NCI-H82 treated with DMSO at 0.1 percent for 48 hours (cell line): ENCODE measurements at regions not wholly inside any gene's neighbourhood (a gene's known extent, or its start where the extent isn't known, plus 50 kb on each side); places are given as distances from the start of the nearest gene placed in this dataset.
"Not testable (repeated sequence)": the region's sequence is repeated elsewhere in the genome, so short reads cannot be mapped to it uniquely, and the experiment has no call there.

Experiments
- DNase-seq: peaks from one replicate; lab custom pipeline; 2025; ENCODE audit not compliant: unreplicated experiment; lab: John Stamatoyannopoulos, UW

DNA sequence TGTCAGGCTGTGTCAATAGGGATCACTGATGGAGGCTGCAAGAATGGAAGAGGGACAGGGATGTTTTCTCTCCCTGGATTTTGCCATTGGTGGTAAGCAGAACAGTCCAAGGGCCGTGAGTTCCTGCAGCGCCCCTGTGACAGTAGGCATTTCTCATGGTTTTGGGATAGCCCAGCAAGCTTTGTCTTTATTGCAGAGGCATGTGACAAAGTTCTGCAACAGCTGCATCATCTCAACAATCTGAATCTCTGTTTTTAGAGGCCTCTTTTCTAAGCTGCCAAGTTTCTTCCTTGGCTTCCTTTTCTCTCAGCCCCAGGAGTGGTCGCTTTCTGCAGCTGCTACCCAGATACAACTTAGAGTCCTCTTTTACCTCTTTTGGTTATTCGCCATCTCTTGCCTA, 95.7 kb upstream of the TSHZ3 start:
- no peak for DNase-seq

DNA sequence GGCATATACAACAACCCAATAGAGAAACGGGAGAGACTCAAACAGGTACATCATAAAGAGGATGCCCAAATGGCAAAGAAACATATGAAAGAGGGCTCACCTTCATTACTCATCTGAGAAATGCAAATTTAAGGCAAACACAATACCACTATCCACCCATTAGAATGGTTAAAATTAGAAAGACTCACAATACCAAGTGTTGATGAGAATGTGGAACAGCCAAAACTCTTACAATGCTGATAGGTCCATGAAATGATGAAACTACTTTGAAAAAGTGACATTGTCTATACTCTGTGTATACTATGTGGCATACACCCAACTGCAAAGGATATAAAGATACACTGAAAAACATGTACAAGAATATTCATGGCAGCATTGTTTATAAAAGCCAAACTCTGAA, 96.2 kb upstream of the TSHZ3 start:
- DNase-seq = no peak

DNA sequence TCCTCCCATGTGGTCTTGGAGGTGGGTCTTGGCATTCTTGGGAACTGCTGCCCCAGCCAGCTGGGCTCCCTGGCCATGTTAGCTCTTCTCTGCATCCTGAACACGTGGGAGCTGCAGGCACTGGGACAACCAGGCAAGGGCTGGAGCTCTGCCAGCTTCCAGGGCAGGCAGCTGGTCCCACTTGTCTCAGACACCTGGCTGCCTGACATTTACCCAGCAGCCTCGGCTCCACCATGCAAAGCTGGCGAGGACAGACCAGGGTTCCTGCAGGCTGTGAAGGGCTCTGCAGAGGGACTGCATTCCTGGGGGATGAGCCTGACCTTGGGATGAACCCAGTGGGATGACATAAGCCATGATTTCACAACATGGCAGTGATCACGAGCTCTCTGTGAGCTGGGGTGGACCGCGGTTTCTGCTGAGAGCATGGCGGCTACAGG, 99.0 kb upstream of the TSHZ3 start:
- DNase-seq = no peak

DNA sequence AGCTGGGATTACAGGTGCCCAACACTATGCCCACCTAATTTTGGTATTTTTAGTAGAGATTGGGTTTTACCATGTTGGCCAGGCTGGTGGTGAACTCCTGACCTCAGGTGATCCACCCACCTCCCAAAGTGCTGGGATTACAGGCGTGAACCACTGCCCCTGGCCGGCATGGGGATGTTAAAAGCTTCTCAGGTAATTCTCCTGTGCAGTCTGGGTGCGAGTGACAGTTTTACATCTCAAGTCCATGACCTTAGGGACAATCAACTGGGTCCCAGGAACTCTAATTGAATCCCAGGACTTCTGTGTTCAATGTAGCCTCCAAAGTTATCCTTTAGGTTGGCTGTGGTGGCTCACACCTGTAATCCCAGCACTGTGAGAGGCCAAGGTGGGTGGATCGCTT, 100.1 kb upstream of the TSHZ3 start:
- DNase-seq = no peak

DNA sequence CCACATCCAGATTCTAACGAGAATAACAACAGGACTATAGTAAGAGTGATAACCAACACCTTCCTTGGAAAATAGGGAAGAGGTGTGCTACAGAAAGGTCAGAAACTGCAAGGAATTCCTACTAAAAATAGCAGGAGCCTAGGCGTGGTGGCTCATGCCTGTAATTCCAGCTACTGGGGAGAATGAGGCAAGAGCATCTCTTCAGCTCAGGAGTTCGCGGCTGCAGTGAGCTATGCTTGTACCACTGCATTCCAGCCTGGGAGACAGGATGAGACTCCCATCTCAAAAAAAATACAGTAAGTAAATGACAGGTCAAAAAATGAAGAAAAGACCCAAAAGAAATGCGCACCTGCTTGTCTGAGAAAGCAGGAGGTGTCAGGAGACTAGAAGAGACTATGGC, 101.5 kb upstream of the TSHZ3 start:
- DNase-seq = no peak

DNA sequence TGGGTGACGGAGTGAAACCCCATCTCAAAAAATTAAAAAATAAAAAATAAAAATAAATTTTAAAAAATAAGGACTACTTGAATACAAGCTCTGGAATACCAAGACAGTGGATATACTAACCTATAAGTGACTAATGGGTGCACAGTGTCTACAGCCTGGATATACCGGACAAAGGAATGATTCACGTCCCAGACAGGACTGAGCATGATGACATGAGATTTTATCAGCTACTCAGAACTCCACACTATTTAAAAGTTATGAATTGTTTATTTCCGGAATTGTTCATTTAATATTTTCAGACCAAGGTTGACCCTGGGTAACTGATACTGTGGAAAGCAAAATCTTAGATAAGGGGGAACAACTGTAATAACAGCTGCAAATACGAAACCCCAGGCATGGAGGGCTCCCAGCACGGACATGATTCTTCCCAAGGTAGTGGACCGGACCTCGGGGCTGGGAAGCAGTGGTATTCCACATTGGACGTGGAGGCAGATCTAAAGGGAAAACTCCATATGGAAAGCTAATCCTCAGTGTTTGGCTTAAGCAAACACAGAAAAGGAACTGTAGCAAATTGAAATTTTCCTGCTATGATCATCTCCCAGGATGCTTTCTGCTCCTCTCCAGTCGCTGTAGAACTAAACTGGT, 102.6 kb upstream of the TSHZ3 start:
- no peak for DNase-seq

DNA sequence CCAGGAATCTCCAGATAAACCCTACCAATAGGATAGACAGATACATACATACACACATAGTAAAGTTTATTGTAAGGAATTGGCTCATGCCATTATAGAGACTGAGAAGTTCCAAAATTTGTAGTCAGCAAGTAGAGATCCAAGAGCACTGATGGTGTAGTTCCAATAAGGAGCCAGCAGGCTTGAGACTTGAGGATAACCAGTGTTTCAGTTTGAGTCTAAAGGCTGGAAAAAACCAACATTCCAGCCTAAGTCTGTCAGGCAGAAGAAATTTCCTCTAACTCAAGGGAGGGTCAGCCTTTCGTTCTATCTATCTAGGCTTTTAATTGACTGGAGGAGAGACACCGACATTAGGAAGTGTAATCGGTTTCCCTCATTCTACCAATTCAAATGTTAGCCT, 110.2 kb upstream of the TSHZ3 start:
- DNase-seq = no peak

DNA sequence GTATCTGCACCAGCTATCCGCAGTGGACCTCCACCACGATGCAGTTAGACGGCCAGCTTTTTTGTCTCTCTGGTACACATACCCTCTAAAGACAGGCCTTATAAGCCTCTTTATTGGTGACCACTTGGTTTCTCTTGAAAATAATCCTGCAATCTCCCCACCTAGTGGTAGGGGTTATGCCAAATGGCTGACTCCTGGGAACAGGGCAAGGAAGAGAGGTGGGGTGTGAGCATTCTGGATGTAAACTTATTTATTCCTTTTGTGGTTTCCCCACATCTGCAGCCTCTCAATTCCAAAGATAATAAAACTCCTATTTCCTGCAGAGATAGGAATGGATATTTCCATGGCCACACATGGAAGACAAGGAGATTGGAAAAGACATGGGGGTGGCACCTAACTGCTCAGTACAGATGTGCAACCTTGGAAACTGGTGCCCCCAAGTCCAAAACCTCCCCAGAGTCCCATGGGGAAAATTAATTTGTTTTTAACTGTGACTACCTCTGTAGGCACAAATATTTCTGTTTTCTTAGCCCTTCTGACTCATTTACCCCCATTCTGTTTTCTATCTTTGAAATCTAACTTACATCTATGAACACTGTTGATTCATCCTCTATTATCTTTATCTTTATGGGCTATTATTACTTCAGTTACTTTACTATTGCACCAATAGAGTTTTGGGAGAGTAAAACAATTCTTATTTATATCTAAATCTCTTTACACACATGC, 112.7 kb upstream of the TSHZ3 start:
- DNase-seq = no peak

DNA sequence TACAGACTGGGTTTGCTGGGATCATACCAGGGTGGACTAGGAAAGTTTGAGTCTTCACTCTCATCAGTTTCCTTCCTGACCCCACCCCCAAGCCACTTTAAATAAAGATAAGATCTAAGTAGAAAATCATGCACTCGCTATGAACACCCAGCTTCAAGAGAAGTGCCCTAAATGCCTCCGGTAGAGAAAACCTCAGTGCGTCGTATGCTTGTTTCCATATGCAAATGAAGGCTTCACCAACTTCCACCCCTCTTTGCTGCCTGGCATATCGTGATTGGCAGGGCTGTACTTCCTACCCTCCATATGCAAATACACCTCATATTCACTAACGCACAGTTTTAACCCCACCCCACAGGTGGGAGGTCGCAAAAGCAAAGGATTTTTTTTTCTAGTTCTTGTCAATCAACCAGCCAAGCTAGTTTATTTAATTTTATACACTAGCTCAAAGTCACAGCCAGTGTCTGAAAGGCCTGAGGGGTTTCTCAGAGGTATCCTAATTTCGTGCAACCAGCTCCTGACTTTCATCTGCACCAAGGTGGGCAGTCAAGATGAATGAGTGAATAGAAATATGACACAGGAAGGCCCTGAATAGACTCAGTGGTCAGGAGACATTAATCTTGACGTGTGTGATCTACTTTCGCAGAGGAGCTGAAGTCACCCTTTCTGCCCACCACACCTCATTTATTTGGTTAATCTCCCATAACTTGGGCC, 121.1 kb upstream of the TSHZ3 start:
- DNase-seq = no peak

DNA sequence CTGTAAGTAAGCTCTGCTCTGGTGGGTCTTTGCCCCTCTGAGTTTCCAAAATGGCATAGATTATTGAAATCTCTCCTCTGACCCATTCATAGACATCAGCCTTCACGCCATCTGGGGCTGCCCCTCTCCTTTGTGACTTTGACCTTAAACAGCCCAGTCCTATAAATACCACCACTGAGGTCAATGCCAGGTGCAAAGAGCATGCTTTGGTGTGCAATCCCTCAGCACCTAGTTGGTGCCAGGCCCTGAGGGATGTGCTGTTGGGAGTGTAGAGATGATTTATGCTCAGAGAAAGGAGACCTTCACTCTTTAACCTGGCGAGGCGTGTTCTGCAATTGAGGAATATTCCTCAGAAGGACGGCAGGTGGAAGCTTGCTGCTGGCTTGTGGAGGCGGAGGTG, 121.7 kb upstream of the TSHZ3 start:
- no peak for DNase-seq

DNA sequence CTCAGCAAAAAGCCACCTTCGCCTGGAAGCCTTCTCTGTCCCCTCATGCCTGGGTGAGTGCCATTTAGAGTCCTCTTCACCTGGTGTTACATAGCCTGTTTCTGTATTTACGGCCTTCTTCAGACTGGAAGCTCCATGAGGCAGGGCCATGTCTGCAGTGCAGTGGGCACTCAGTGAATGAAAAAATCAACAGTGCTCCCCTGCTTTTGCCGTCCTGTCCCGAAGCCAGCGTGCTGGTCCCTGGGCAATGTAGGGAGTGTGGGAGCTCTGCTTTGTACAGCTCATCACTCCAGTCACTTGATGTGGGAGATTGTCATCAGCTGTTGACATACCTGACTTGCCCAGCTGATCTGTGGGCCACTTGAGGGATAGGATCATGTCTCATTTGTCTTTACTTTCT, 129.0 kb upstream of the TSHZ3 start:
- no peak for DNase-seq

DNA sequence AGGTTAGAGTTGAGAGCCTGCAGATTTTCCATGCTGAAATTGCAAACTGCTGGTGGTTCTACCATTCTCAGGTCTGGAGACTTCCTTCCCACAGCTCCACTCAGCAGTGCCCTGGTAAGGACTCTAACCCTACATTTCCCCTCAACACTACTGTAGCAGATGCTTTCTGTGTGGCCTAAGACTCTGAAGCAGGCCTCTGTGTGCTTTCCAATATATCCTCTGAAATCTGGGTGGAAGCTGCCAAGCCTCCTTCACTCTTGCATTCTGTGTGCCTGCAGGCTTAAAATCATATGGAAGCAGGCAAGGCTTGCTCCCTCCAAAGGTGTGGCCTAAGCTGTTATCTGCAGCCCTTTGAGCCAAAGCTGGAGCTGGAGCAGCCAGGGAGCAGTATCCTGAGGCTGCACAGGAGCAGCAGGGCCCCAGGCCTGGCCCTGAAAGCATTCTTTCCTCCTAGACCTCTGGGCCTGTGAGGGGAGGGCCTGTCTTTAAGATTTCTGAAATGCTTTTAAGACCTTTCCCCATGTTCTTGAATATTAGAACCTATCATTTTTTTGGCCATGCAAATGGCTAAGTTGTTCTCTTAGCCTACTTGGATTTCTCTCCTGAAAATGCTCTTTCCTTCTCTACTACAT, 134.1 kb upstream of the TSHZ3 start:
- no peak for DNase-seq

DNA sequence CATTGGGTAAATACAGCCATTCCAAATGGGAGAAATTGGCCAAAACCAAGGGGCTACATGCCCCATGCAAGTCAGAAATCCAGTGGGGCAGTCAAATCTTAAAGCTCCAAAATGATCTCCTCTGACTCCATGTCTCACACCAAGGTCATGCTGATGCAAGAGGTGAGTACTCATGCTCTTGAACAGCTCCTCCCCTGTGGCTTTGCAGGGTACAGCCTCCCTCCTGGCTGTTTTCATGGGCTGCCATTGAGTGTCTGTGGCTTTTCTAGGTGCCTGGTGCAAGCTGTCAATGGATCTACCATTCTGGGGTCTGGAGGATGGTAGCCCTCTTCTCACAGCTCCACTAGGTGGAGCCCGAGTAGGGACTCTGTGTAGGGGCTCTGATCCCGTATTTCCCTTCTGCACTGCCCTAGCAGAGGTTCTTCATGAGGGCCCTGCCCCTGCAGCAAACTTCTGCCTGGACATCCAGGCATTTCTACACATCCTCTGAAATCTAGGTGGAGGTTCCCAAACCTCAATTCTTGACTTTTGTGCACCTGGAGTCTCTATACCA, 135.7 kb upstream of the TSHZ3 start:
- DNase-seq = not testable (repeated sequence)

DNA sequence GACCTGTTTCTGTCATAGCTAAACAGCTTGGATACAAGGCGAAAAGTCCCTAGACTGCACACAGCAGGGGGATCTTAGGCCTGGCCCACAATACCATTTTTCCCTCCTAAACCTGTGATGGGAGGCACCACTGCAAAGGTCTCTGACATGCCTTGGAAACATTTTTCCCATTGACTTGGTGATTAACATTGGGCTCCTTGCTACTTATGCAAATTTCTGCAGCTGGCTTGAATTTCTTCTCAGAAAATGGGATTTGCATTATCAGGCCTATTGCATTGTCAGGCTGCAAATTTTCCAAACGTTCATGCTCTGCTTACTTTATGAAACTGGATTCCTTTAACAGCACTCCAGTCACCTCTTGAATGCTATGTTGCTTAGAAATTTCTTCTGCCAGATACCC, 136.2 kb upstream of the TSHZ3 start:
- DNase-seq = no peak

DNA sequence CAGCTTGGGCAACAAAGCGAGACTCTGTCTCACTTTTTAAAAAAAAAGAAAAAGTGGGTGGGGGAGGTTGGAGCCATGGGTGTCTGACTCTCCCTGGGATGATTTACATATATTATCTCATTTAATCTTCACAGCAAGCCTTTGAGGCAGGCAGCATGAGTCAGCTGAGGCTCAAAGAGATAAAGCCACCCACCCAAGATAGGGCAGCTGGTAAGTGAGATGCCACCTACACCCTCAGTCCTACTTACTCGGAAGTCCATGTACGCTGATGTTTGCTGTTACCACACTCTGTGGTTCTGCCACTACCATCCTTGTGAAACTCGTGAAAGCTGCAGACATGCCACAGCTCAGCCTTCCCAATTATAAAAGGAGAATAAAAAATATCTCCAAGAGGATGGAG, 142.0 kb upstream of the TSHZ3 start:
- DNase-seq = no peak

DNA sequence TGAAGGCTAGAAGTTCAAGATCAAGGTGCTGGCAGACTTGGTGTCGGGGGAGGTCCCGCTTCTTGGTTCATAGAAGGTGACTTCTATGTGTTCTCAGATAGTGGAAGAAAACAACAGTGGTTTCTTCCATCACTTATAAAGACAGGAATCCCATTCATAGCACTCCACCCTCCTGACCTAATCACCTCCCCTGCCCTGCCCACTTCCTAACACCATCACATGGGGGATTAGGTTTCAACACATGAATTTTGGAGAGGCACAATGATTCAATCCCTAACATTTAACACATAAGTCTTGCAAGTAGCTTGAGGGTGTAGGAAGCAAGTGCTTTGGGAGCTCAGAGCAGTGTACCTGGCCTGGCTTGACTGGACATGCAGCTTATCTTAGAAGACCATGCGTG, 142.8 kb upstream of the TSHZ3 start:
- DNase-seq = no peak

DNA sequence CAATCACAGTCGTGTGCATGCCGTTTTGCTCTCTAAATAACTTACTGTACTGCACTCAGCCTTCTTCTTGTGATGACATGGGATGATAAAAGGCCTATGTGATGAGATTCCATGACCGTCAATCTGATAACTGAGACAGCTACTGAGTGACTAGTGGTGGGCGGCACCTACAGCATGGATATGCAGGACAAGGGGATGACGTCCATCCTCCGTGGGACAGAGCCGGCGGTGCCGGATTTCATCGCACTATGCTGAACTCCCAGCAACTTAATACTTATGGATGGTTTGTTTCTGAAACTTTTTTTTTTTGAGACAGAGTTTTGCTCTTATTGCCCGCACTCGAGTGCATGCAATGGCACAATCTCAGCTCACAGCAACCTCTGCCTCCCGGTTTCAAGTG, 146.8 kb upstream of the TSHZ3 start:
- DNase-seq = no peak

DNA sequence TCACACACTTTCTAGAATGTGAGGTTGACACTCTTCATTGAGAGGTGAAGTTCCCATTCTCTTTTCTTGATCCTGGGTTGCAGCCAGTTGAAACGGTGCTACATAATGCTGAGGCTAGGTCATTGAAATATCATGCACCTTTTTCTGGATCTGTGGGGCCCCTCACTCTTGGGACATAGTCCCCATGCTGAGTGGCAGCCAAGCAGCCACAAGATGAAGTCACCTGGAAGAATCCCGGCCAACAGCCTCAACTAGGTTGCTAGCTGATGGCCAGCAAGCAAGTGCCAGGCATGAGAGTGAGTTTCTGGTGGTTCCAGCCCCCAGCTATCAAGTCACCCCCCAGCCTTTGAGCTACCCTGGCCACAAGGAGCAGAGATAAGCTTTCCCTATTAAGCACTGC, 148.5 kb upstream of the TSHZ3 start:
- no peak for DNase-seq

DNA sequence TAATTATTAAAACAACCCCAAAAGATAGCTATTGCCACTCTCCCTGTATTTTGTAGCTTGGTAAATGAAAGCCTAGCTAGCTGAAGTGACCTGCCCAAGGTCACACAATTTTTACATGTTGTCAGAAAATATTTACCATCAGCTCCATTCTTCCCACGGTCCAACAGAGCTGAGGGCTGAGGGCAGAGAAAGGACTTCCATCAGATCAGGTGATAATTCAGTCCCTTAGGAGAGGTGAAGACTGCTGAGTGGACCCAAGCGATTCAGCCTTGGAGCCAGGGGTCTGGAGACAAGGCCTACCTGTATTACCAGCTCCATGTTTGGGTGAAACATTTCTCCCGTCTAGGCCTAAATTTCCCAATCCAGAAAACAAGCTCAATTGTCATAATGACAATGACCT, 149.5 kb upstream of the TSHZ3 start:
- DNase-seq = no peak

DNA sequence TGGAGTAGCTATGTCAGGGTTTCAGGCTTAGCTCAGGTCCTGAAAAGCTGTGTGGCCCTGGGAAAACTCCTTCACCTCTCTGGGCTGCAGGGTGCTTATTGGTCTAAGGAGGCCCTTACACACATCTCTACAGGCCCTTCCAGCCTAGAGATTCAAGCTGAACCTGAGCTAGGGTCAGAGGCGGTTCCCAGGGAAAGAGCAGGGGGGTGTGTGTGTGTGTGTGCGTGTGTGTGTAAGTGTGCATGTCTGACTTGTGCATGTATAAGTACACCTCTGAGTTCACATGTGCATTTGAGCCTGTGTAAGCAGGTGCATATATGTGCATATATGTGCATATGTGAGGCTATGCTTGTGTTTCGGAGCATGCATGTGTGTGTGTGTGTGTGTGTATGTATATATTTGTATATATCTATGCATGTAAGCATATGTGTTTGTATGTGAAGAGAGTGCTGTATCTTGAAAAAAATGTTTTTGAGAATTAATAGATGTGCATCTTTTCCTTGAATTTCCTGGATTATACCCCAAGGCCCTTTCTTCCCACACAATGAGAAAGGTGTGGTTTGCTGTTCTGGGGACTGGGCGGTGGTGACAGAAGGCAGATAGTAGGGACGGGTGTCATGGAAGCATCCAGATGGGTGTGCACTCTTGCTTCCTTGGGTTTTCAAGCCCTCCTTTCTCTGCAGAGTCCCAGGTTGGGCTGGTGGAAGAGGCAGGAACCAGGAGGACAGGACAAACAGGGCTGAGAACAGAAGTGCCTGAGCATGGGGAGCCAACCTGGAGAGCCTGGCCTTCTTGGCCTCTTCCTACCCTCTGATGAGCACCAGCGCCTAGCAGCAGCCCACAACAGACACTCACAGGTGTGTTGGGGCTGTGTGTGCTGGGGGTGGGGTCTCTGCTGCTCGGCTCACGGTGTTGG, 150.3 kb upstream of the TSHZ3 start:
- no peak for DNase-seq
